Suprapubic skin (tissue), 4 donors: ENCODE measurements at regions not wholly inside any gene's neighbourhood (a gene's known extent, or its start where the extent isn't known, plus 50 kb on each side); places are given as distances from the start of the nearest gene placed in this dataset.

ENCODE experiments used
- EP300 ChIP-seq: sonication (generic); formaldehyde crosslinking; IDR thresholded peaks from one replicate; pipeline ENCODE4 v1.6.1; 2017; ENCODE audit warnings: antibody characterized with exemption
- POLR2A ChIP-seq, 2 donors: fragments of 450-650 bp; IDR thresholded peaks; one replicate each; pipeline ENCODE4 v1.6.1; 2017; ENCODE audit warnings: antibody characterized with exemption in 2 of 2, mild to moderate bottlenecking in 2 of 2, moderate library complexity in 2 of 2
- POLR2AphosphoS5 ChIP-seq, 3 donors: sonication (generic); formaldehyde crosslinking; IDR thresholded peaks; one replicate each; pipeline ENCODE4 v1.6.1; 2017; ENCODE audit warnings: antibody characterized with exemption in 3 of 3
- TF ChIP-seq, protein P1 (sequence below), 2 donors: fragments of 200-600 bp in 1 of 2; fragments of 450-650 bp in 1 of 2; sonication (generic) in 1 of 2; IDR thresholded peaks; one replicate each; pipeline ENCODE4 v1.5.1; 2016 to 2019; ENCODE audit warnings: antibody characterized with exemption in 2 of 2, mild to moderate bottlenecking in 1 of 2, moderate library complexity in 1 of 2

DNA sequence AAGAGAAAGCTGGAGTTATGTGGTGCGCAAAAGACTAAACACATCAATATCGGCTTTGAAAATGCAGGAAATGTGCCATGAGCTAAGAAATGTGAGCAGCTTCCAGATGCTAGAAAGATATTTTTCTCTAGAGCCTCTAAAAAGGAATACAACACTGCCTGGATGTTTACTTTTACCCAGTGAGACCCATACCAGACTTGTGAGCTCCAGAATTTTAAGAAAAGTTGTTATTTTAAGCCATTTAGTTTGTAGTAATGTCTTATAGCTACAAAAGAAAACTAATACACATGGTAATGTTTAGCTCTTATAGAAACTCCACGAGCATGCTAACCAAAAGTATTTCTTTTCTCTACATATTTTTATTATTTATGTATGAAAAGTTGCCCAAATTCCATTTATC lies 1389.4 kb downstream of the C4orf33 start:
- TF ChIP-seq, protein P1, sequence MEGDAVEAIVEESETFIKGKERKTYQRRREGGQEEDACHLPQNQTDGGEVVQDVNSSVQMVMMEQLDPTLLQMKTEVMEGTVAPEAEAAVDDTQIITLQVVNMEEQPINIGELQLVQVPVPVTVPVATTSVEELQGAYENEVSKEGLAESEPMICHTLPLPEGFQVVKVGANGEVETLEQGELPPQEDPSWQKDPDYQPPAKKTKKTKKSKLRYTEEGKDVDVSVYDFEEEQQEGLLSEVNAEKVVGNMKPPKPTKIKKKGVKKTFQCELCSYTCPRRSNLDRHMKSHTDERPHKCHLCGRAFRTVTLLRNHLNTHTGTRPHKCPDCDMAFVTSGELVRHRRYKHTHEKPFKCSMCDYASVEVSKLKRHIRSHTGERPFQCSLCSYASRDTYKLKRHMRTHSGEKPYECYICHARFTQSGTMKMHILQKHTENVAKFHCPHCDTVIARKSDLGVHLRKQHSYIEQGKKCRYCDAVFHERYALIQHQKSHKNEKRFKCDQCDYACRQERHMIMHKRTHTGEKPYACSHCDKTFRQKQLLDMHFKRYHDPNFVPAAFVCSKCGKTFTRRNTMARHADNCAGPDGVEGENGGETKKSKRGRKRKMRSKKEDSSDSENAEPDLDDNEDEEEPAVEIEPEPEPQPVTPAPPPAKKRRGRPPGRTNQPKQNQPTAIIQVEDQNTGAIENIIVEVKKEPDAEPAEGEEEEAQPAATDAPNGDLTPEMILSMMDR (IDR thresholded peaks at IDR 0.05): no peak
- TF ChIP-seq EP300: no peak
- TF ChIP-seq POLR2AphosphoS5 (IDR thresholded peaks at IDR 0.05): no peak
- no peak for TF ChIP-seq POLR2A (IDR thresholded peaks at IDR 0.05)
